AG09319 (cell line): ENCODE measurements at regions not wholly inside any gene's neighbourhood (a gene's known extent, or its start where the extent isn't known, plus 50 kb on each side); places are given as distances from the start of the nearest gene placed in this dataset.

Experiments used
- DNase-seq: peaks from one replicate; pipeline ENCODE4 v3.0.0-alpha.2; 2010; ENCODE audit warnings: low read depth; ENCODE audit errors: extremely low read depth
- CTCF ChIP-seq: IDR thresholded peaks from 2 replicates; pipeline ENCODE4 v1.5.1; 2011; ENCODE audit warnings: low read depth, mild to moderate bottlenecking, inconsistent platforms, low read length, moderate library complexity

GRCh38 chr2:236317938-236318396 is 53.8 kb upstream of the ASB18 start:
- DNase-seq: no peak

GRCh38 chr2:236318401-236318800 is 54.2 kb upstream of the ASB18 start:
- no peak for TF ChIP-seq CTCF
- no peak for DNase-seq

More at GRCh38 chr2:236317938-236318396, 53.8 kb upstream of the ASB18 start:
- TF ChIP-seq CTCF: no peak

GRCh38 chr2:236319036-236319435 is 54.8 kb upstream of the ASB18 start:
- DNase-seq: no peak
- TF ChIP-seq CTCF: no peak

GRCh38 chr2:236321415-236321814 is 57.2 kb upstream of the ASB18 start:
- TF ChIP-seq CTCF: no peak
- DNase-seq: no peak

GRCh38 chr2:236333417-236334121 is 69.4 kb upstream of the ASB18 start:
- TF ChIP-seq CTCF: no peak

GRCh38 chr2:236334122-236334876 is 70.1 kb upstream of the ASB18 start:
- no peak for TF ChIP-seq CTCF
- DNase-seq: no peak

More at GRCh38 chr2:236333417-236334121, 69.4 kb upstream of the ASB18 start:
- DNase-seq: no peak
